Mammary epithelial cell (primary cell): ENCODE measurements at regions not wholly inside any gene's neighbourhood (a gene's known extent, or its start where the extent isn't known, plus 50 kb on each side); places are given as distances from the start of the nearest gene placed in this dataset.

Experiments used
- CTCF ChIP-seq, 2 donors: IDR thresholded peaks in 1 of 2; conservative IDR thresholded peaks in 1 of 2; 2 replicates each; pipeline ENCODE4 v1.5.1; 2011 to 2012; ENCODE audit warnings: inconsistent platforms in 2 of 2, low read length in 2 of 2, mild to moderate bottlenecking in 2 of 2, control low read depth in 1 of 2, low read depth in 1 of 2; ENCODE audit not compliant: insufficient read depth in 1 of 2; ENCODE audit errors: extremely low read depth in 1 of 2
- EZH2 ChIP-seq: IDR thresholded peaks from 2 replicates; pipeline ENCODE4 v1.6.1; 2012; ENCODE audit warnings: low read length, inconsistent platforms, borderline replicate concordance

DNA sequence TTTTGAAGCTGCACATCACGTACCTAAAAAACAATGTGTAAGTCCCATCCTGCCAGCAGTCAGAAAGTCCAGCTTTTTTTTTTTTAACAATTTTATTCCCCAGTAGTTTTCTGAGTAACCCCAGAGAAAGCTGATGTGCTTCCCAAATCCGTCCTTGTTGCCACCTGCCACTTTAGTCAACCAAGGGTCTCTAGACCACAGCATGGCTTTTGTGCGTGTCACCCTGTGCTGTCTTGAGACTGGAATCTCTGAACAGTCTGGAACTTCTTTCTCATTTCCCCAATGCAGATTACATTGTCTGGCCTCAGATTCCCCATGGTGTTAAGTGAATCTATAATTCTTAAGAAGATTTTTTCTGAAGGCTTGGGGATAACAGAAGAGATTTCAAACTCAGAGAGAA is 289.2 kb upstream of the KLF12 start:
- TF ChIP-seq CTCF (conservative IDR thresholded peaks at IDR 0.05 in 1 of 2, IDR thresholded peaks at IDR 0.05 in 1 of 2; ENCODE audit: extremely low read depth in 1 of 2, insufficient read depth in 1 of 2, low read depth in 1 of 2, low read length in 2 of 2) = no peak
- no peak for TF ChIP-seq EZH2
